ENCODE measurements at regions not wholly inside any gene's neighbourhood (a gene's known extent, or its start where the extent isn't known, plus 50 kb on each side); places are given as distances from the start of the nearest gene placed in this dataset.

- TF ChIP-seq CTCF (IDR thresholded peaks at IDR 0.05; ENCODE audit: low read depth, low read length, missing input control) (no peak), EGR1 (IDR thresholded peaks at IDR 0.05; ENCODE audit: low read depth in 2 of 2) (no peak), TAF1 (conservative IDR thresholded peaks at IDR 0.05) (no peak), GABPA (IDR thresholded peaks at IDR 0.05 in 1 of 2, conservative IDR thresholded peaks at IDR 0.05 in 1 of 2) (no peak), SP1 (IDR thresholded peaks at IDR 0.05) (peak; percentile 74), RAD21 (IDR thresholded peaks at IDR 0.05) (peak; percentile 8 to 15), REST (IDR thresholded peaks at IDR 0.05) (no peak), HNF4G (IDR thresholded peaks at IDR 0.05) (peak; percentile 70), MAX (IDR thresholded peaks at IDR 0.05) (no peak)
Observed at GRCh38 chr5:154698763-154699162, 56.4 kb upstream of the LARP1 start.

Measured in liver (tissue), 3 donors.